ENCODE measurements at regions not wholly inside any gene's neighbourhood (a gene's known extent, or its start where the extent isn't known, plus 50 kb on each side); places are given as distances from the start of the nearest gene placed in this dataset.

GRCh38 chr18:53747210-53747609 lies 477.3 kb downstream of the MBD2 start:
- DNase-seq, result no peak

DNA sequence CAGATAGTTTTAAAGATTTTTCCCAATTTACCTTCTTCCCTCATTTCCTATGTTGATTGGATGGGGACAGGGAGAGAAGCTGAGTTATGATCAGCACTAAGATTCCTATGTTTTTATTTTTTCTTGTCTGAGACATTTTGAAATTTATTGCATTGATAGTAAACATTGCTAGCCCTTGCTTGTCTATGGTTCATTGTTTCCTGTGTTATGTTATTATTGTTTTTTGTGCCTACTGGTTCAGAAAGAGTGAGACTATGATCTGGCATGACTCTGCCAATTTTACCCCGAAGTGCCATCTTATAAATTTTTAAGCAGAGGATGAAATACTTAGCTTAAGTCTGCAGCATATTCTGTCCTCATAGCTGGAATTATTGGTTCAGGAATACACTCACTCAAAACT lies 478.5 kb downstream of the MBD2 start:
- DNase-seq, result no peak

DNA sequence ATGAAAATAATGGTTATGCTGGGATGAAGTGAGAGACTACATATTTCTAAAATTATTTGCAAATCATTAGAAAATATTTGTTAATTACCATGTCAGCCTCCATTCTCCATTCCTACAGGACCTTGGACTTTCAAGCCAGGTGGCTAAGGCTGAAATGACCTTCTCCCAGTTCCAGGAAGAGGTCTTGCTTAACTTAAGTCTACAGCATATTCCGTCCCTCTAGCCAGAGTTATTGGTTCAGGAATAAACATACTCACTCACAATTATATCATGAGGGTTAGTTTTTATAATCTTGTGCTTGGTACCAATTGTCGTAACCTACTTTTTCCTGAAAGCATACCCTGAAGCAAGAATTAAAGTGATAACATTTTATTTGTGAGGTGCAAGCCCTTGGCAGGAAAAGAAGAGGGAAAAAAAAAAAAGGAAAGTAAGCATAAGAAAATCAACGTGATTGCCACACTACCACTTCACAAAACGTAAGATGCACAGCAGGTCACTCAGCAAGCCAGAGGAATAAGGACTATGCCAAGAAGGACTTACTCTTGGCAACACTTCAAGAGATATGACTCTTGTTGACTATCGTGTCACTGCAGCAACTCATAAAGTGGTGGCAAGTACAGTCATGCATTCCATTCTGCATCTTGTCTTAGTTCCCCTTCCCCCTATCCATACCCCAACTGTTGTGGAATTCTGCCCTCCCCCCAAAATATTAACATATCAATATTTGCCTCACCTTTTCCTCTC lies 479.1 kb downstream of the MBD2 start:
- no peak for DNase-seq

- no peak for DNase-seq
Observed at GRCh38 chr18:53739700-53740099, 484.8 kb downstream of the MBD2 start.

DNA sequence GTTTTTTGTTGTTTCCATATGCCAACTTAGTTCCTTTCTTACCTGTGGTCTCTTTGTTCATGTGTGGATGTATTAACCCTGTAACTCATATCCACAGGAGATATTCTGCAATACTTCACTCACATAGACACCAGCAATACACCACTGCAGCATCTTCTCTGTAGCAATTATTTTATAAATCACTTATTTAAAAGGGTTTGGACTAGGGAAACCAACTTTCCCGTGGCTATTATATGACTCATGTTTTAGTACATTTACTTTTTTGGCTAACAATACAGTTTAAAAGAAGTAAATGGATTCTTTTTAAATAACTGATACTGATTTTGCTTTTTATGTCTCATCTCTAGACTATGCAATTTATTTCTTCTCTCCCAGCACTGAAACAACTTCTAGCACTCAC lies 488.9 kb downstream of the MBD2 start:
- no peak for DNase-seq

DNA sequence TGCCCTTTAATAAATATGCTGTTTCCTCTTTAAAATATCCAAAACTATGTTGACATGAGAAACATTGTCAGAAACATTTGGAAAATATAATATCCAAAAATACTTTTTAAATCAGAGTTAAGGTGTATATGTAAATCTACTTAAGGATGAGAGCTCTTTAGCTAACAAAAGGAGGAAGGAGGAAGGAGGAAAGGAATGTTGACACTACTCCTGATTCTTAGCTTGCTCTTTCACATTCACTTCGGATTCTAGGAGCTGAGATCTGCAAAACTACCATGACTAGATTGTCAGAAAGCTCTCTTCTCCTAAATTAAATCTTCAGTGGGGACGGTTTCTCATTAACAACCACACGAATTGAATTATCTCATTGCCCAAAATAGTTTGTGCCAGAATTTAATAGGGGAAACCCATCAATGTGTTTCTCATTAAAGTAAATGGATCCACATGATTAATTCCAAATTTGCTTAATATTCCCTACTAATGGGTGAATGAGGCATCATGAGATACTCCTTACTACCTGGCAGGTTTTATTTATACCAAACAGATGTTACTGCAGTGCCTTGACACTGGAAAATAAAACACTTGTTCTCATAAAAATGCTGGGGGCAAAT lies 509.1 kb downstream of the MBD2 start:
- no peak for DNase-seq

GRCh38 chr18:53710080-53710479 lies 514.4 kb downstream of the MBD2 start:
- no peak for DNase-seq

- no peak for DNase-seq
Observed at GRCh38 chr18:53702480-53702879, 522.0 kb downstream of the MBD2 start.

DNA sequence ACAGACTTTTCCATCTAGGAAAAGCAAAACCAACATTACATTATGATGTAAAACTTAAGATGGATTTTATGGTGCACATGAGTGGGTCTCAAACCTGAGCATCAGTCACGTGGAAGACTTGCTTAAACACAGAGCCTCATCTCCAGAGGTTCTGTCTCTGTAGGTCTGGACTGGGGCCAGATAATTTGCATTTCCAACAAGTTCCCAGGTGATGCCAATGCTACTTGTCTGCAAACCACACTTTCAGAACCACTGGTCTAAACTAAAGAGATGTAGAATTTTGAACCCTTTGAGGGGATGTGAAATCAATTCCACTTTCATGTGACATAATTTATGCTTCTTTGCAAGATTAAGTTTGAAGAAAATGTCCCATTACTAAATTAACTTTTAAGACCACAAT lies 522.8 kb downstream of the MBD2 start:
- peak in 1 of 2 experiments; percentile 42 for DNase-seq

GRCh38 chr18:53698907-53699306 lies 525.6 kb downstream of the MBD2 start:
- DNase-seq, result peak in 1 of 2 experiments; percentile 22

- DNase-seq, result no peak
Observed at GRCh38 chr18:53689886-53690285, 534.6 kb downstream of the MBD2 start.

- no peak for DNase-seq
Observed at GRCh38 chr18:53686965-53687364, 537.5 kb downstream of the MBD2 start.

GRCh38 chr18:53682796-53683195 lies 541.7 kb downstream of the MBD2 start:
- DNase-seq, result no peak

GRCh38 chr18:53677480-53677879 lies 547.0 kb downstream of the MBD2 start:
- DNase-seq, result no peak

DNA sequence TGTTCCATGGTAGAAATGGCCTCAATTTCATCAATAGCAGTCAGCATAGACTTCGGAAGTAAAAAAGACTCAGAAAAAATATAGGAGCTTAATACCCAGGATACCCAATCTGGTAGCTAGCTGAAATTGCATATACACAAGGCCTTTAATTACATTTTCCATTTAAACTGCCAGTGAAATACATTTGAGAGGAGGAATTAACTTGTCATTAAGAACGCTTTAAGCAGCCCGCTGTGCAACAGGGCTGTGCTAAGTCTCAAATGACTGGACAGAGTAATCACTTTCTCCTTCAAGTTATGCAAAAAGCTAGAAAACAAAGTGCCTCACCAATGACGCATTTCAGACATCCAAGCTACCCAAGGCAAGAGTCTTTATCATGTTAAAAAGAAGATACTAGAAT lies 558.8 kb downstream of the MBD2 start:
- DNase-seq, result no peak

DNA sequence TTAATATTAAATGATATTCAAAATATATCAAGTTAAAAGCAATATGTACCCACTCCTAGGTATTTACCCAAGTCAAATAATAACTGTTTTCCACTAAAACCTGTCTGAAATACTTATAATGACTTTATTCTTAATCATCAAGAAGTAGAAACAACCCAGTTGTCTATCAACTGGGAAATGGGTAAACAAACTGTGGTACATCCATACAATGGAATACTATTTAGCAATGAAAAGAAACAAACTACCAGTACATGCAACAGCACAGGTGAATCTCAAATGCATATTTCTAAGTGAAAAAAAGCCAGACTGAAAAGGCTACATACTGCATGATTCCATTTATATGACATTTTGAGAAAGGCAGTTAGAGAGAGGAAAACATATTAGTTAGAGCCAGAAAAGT lies 559.9 kb downstream of the MBD2 start:
- no peak for DNase-seq

GRCh38 chr18:53660306-53660705 lies 564.2 kb downstream of the MBD2 start:
- no peak for DNase-seq

DNA sequence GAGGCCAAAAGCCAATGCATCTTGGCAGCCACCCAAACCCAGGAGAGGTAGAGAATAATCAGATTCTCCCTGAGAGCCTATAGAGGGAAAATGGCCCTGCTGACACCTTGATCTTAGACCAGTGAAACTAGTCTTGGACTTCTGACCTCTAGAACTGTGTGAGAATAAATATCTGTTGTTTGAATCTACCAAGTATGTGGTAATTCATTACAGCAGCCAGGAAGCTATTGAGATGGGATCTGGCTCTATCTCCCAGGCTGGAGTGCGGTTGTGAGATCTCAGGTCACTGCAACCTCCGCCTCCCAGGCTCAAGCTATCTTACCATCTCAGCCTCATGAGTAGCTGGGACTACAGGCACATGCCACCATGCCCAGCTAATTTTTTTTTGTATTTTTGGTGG lies 567.2 kb downstream of the MBD2 start:
- DNase-seq, result no peak

- DNase-seq, result no peak
Observed at GRCh38 chr18:53649621-53650020, 574.8 kb downstream of the MBD2 start.

DNA sequence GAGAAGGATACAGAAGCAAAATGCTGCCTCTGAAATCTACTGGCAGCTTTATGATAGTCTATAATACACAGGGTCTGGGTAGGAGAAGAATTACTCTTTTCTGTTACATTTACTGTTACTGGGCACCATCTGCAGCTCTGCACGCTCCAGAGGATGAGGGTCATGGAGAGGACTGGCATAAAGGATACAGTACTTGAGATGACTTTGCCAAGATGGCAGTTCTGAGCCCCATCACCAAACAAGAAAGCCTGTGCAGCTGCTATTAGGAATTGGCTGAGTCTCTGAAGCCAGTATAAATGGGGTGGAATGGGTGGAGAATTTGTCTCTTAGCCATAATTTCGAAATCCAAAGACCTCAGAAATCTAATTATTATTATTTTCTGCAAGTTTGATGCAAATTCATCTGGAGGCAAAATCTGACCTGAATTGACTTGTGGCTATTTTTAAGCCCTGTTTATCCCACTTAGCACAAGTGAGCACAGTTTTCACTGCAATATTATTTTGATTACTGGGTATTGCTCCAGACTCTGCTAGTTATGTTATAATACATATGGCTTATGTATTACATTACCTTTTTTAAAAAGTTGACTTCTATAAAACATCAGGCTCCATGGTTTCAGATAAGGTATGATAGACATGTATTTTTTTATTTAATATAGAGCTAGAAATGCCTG lies 579.5 kb downstream of the MBD2 start:
- no peak for DNase-seq

- DNase-seq, result no peak
Observed at GRCh38 chr18:53639687-53640086, 584.8 kb downstream of the MBD2 start.

DNA sequence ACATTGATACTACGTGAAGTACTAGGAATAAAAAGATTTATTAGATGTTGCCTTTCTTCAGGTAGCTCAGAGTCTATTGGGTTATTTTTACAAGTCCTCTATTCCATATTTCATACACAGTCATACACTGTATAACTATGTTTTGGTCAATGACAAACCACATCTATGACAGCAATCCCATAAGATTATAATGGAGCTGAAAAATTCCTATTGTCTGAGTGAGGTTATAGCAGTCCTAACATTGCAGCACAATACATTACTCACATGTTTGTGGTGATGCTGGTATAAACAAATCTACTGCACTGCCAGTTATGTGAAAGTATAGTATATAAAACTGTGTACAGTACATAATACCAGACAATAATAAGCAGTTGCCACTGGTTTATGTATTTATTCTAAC lies 595.1 kb downstream of the MBD2 start:
- no peak for DNase-seq

DNA sequence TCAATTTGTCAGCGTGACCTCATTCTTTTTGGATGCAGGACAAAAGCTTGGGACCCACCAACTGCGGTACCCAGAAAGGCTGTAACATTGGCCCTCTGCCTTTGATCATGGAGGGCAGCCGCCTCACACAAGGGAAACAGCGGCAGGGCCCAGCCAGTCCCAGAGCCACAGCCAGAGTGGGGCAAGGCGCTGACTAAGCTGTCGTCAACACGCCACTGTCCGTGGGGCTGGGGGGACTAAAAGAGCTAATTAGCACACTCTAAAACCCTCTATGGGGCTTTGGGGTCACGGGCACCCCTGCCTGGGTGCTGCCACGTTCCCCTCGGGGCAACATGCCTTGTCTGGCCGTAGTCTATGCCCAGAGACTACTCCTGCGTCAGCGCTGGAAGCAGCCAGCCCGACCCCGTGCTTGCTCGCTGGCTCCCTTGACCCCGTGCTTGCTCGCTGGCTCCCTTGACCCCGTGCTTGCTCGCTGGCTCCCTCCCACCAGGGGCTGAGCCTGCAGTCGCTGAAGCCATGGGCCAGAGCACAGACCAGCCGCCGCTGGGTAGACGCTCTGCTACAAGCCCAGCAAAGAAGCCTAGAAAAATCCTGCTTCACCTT lies 598.4 kb downstream of the MBD2 start:
- DNase-seq, result no peak

DNA sequence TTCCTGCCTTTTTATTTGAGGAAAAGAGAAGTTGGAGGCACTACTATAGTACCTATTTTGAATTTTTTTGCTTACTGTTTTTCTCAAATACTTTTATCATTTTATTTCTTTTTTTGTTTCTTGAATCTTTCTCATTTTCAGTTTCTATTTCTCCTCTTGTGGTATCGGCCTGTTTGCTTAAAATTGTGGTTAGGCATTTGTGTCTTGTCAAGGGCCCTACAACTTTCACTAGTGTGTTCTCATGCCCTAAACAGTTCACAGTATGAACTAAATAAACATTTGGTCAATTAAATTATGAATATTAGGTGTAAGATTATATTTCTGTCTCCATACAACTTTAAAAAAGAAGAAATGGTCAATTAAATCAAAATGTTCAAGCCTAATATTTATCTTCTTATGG lies 613.5 kb downstream of the MBD2 start:
- DNase-seq, result no peak

All from NCI-H187 (cell line).